ENCODE measurements at regions not wholly inside any gene's neighbourhood (a gene's known extent, or its start where the extent isn't known, plus 50 kb on each side); places are given as distances from the start of the nearest gene placed in this dataset.

GRCh38 chr16:85282842-85283241 is 170.6 kb upstream of the CIBAR2 start:
- no peak overlapping the region for H3K9ac ChIP-seq (ENCODE audit: low read depth, low read length)
- no peak overlapping the region for H3K27ac ChIP-seq (ENCODE audit: insufficient read depth, low read length)
- H4K5ac ChIP-seq (ENCODE audit: low read depth, low read length), result no peak overlapping the region
- BruUV-seq (replicated peaks), result no TSS peak
- no peak overlapping the region for H3K4me3 ChIP-seq (ENCODE audit: insufficient read depth, low read depth, low read length)
- no peak overlapping the region for H4K8ac ChIP-seq (ENCODE audit: low read depth in 2 of 2, low read length in 2 of 2)
- no peak overlapping the region for H2AK9ac ChIP-seq (replicated peaks; ENCODE audit: low read depth, low read length, poor library complexity)
- H3K9me1 ChIP-seq (ENCODE audit: insufficient read depth, low read length), result peaks cover 14% of the 10 kb centered on the region; the same call in 1 of the 2 replicates
- H2AK5ac ChIP-seq (ENCODE audit: low read depth, low read length), result no peak overlapping the region
- H3K4ac ChIP-seq (ENCODE audit: low read depth, low read length), result no peak overlapping the region
- intact Hi-C loops (cut with micrococcal nuclease) (no loop called here), in situ Hi-C loops (cut with MboI; ENCODE audit: low sequenced_read_pairs) (no loop called here), dilution Hi-C loops (cut with HindIII; ENCODE audit: low sequenced_read_pairs, unreplicated experiment) (no loop called here)
- ATAC-seq (ENCODE audit: low read depth) (no peak), DNase-seq (no peak)
- no peak overlapping the region for H3K18ac ChIP-seq (ENCODE audit: low read depth, low read length)
- no peak overlapping the region for H2BK120ac ChIP-seq (ENCODE audit: low read depth, low read length)
- H3K4me2 ChIP-seq (ENCODE audit: low read depth, low read length), result no peak overlapping the region
- H2BK20ac ChIP-seq (ENCODE audit: low read depth, low read length), result no peak overlapping the region
- peaks cover 21% of the 10 kb centered on the region for H3K4me1 ChIP-seq (ENCODE audit: control insufficient read depth, insufficient read depth, low read length)
- H3K14ac ChIP-seq (replicated peaks; ENCODE audit: low read depth, low read length), result no peak overlapping the region
- H2BK5ac ChIP-seq (ENCODE audit: low read depth, low read length, poor library complexity, severe bottlenecking), result no peak overlapping the region
- H3K9me3 ChIP-seq (ENCODE audit: control insufficient read depth, insufficient read depth, low read length), result no peaks in the 10 kb centered on the region
- peaks cover 88% of the 10 kb centered on the region for H4K20me1 ChIP-seq (ENCODE audit: insufficient read depth, low read length)
- CTCF ChIA-PET, result no interaction called here
- H4K91ac ChIP-seq (ENCODE audit: insufficient read depth, low read depth, low read length), result no peak overlapping the region
- POLR2A ChIA-PET (ENCODE audit: unreplicated experiment), result no interaction called here
- H3K36me3 ChIP-seq (ENCODE audit: control insufficient read depth, insufficient read depth, low read length), result 0 out of 2 replicates have a peak, but pooled peaks cover 2% of the 10 kb centered on the region
- H3K23ac ChIP-seq (ENCODE audit: low read depth, low read length), result no peak overlapping the region
- no peak overlapping the region for H3K56ac ChIP-seq (ENCODE audit: extremely low read depth, insufficient read depth, low read length)
- no CpG with 5 or more reads among the region's 8 CpGs for WGBS, 2 experiments (ENCODE audit: extremely low coverage in 2 of 2, insufficient read length in 1 of 2)
- H2BK15ac ChIP-seq (ENCODE audit: low read depth, low read length), result no peak overlapping the region
- peaks cover 10 to 68% of the 10 kb centered on the region in 2 experiments for H3K79me1 ChIP-seq (ENCODE audit: low read depth in 1 of 2, low read length in 2 of 2)
- TF ChIP-seq, protein P1, sequence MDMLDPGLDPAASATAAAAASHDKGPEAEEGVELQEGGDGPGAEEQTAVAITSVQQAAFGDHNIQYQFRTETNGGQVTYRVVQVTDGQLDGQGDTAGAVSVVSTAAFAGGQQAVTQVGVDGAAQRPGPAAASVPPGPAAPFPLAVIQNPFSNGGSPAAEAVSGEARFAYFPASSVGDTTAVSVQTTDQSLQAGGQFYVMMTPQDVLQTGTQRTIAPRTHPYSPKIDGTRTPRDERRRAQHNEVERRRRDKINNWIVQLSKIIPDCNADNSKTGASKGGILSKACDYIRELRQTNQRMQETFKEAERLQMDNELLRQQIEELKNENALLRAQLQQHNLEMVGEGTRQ (IDR thresholded peaks at IDR 0.05; ENCODE audit: low read depth, low read length), result no peak
- TF ChIP-seq MAFK (IDR thresholded peaks at IDR 0.05; ENCODE audit: low read depth, low read length) (no peak), CEBPB (IDR thresholded peaks at IDR 0.05; ENCODE audit: low read depth, low read length) (no peak), POLR2A (IDR thresholded peaks at IDR 0.05; ENCODE audit: low read depth, low read length) (no peak), CHD1 (IDR thresholded peaks at IDR 0.05; ENCODE audit: low read depth, low read length) (no peak), FOS (IDR thresholded peaks at IDR 0.05; ENCODE audit: low read depth, low read length) (no peak), SMC3 (IDR thresholded peaks at IDR 0.05; ENCODE audit: low read depth, low read length) (no peak), RCOR1 (IDR thresholded peaks at IDR 0.05; ENCODE audit: insufficient replicate concordance, low read length) (no peak), MAZ (IDR thresholded peaks at IDR 0.05; ENCODE audit: borderline replicate concordance, low read depth, low read length) (no peak), CTCF (conservative IDR thresholded peaks at IDR 0.05; ENCODE audit: low read depth, low read length) (no peak)
- H3K27me3 ChIP-seq (ENCODE audit: control insufficient read depth, insufficient read depth, low read length), result no peaks in the 10 kb centered on the region
- H2AFZ ChIP-seq (replicated peaks; ENCODE audit: low read length, poor library complexity), result no peak overlapping the region

Data from IMR-90 (cell line).